HCT116 (cell line): ENCODE measurements at regions not wholly inside any gene's neighbourhood (a gene's known extent, or its start where the extent isn't known, plus 50 kb on each side); places are given as distances from the start of the nearest gene placed in this dataset.

Experiments used
- CTCF ChIP-seq, 3 experiments: fragments of 200-600 bp in 1 of 3; sonication (generic) in 1 of 3; IDR thresholded peaks in 2 of 3; conservative IDR thresholded peaks in 1 of 3; 2 replicates each; pipeline ENCODE4 v1.5.1; 2012 to 2017; ENCODE audit warnings: low read depth in 2 of 3, low read length in 2 of 3, antibody characterized with exemption in 1 of 3, borderline replicate concordance in 1 of 3, control low read depth in 1 of 3, mild to moderate bottlenecking in 1 of 3, mixed read lengths in 1 of 3, mixed run types in 1 of 3, moderate library complexity in 1 of 3; ENCODE audit not compliant: insufficient read depth in 1 of 3
- EZH2 ChIP-seq: fragments of 200-600 bp; sonication (generic); IDR thresholded peaks from 2 replicates; pipeline ENCODE4 v1.6.1; 2017; ENCODE audit warnings: antibody characterized with exemption, mixed run types
- SIN3A ChIP-seq: IDR thresholded peaks from 2 replicates; pipeline ENCODE4 v1.6.1; 2012; ENCODE audit warnings: low read depth
- ZBTB33 ChIP-seq: IDR thresholded peaks from 2 replicates; pipeline ENCODE4 v1.6.1; 2011; ENCODE audit warnings: mild to moderate bottlenecking, low read length, moderate library complexity; ENCODE audit not compliant: insufficient replicate concordance; ENCODE audit errors: extremely low read depth
- ZNF274 ChIP-seq: fragments of 200-500 bp; sonication (Bioruptor generic); IDR thresholded peaks from 2 replicates; pipeline ENCODE4 v1.6.1; 2014; ENCODE audit warnings: mild to moderate bottlenecking, low read depth, low read length, inconsistent platforms

GRCh38 chr18:78607221-78607620 is 372.4 kb upstream of the SALL3 start:
- TF ChIP-seq EZH2 (no peak), ZNF274 (no peak), ZBTB33 (no peak), SIN3A (no peak), CTCF (IDR thresholded peaks at IDR 0.05 in 2 of 3, conservative IDR thresholded peaks at IDR 0.05 in 1 of 3; ENCODE audit: borderline replicate concordance in 1 of 3, insufficient read depth in 1 of 3, low read depth in 2 of 3, low read length in 2 of 3) (no peak)
